ENCODE measurements at regions not wholly inside any gene's neighbourhood (a gene's known extent, or its start where the extent isn't known, plus 50 kb on each side); places are given as distances from the start of the nearest gene placed in this dataset.

DNA sequence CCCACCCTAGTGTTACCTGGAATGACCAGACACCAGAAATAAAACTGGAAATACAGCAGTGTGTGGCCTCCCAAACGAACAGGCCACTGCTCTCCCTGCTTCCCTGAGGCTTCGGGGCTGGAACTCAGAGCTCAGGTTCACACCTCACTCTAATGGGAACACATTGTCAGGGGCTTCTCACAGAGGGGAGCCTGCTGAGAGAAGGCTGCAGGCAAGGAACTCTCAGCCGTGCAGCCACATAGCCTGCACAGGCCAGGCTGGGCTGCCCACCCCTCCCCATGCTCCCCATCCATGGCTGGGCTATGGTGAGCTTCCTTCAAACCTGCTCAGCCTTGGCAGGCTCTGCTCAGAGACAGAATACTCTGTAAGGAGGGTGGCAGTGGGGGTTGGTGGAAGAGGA is 302.5 kb downstream of the EMP1 start:
- TF ChIP-seq, protein P1, sequence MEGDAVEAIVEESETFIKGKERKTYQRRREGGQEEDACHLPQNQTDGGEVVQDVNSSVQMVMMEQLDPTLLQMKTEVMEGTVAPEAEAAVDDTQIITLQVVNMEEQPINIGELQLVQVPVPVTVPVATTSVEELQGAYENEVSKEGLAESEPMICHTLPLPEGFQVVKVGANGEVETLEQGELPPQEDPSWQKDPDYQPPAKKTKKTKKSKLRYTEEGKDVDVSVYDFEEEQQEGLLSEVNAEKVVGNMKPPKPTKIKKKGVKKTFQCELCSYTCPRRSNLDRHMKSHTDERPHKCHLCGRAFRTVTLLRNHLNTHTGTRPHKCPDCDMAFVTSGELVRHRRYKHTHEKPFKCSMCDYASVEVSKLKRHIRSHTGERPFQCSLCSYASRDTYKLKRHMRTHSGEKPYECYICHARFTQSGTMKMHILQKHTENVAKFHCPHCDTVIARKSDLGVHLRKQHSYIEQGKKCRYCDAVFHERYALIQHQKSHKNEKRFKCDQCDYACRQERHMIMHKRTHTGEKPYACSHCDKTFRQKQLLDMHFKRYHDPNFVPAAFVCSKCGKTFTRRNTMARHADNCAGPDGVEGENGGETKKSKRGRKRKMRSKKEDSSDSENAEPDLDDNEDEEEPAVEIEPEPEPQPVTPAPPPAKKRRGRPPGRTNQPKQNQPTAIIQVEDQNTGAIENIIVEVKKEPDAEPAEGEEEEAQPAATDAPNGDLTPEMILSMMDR (conservative IDR thresholded peaks at IDR 0.05; ENCODE audit: low read length) = no peak
- no peak for TF ChIP-seq EZH2phosphoT487 (IDR thresholded peaks at IDR 0.05; ENCODE audit: borderline replicate concordance, low read depth, low read length)
